ENCODE measurements at regions not wholly inside any gene's neighbourhood (a gene's known extent, or its start where the extent isn't known, plus 50 kb on each side); places are given as distances from the start of the nearest gene placed in this dataset.

DNA sequence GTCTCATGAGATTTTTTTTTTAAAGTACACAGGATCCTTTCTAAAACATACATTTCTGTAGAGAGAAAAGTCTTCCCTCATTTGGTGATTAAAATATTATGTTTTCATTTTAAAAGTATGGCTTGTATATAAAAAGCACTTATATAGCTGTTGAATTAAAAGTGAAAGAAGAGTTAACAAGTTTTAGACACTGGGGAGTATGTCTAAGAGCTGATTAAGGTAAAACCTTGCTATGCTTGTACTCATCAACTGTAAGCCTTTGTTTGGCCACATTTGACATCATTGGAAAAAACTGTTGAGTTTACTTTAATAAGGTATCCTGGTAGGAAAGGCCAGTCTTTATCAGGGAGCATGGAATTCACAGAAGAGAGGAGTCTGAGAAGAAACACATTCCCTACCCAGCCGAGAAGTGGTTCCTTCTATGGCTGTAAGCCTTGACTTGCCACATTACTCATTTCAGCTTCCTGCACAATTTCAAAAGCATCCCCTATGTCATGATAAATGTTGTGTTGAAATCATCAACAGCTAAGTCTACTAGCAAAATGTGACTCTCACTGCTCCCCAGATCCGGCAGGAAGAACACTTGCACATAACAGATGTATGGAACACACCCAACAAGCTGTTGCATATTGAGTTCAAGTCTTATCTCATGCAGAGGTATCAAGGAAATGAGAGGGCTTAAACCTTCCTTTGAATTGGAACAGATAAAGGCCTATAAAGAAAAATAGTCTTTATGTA is 171.8 kb upstream of the CDK1 start:
- TF ChIP-seq, protein P1, sequence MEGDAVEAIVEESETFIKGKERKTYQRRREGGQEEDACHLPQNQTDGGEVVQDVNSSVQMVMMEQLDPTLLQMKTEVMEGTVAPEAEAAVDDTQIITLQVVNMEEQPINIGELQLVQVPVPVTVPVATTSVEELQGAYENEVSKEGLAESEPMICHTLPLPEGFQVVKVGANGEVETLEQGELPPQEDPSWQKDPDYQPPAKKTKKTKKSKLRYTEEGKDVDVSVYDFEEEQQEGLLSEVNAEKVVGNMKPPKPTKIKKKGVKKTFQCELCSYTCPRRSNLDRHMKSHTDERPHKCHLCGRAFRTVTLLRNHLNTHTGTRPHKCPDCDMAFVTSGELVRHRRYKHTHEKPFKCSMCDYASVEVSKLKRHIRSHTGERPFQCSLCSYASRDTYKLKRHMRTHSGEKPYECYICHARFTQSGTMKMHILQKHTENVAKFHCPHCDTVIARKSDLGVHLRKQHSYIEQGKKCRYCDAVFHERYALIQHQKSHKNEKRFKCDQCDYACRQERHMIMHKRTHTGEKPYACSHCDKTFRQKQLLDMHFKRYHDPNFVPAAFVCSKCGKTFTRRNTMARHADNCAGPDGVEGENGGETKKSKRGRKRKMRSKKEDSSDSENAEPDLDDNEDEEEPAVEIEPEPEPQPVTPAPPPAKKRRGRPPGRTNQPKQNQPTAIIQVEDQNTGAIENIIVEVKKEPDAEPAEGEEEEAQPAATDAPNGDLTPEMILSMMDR (IDR thresholded peaks at IDR 0.05; ENCODE audit: borderline replicate concordance, extremely low read depth, low read length, poor library complexity, severe bottlenecking) = no peak
- TF ChIP-seq EZH2 (IDR thresholded peaks at IDR 0.05; ENCODE audit: borderline replicate concordance, low read depth, low read length, severe bottlenecking) = no peak

Measured in DND-41 (cell line).